ENCODE measurements at regions not wholly inside any gene's neighbourhood (a gene's known extent, or its start where the extent isn't known, plus 50 kb on each side); places are given as distances from the start of the nearest gene placed in this dataset.
A peak's percentile ranks its signal among the peaks of the same experiment; 100 is the strongest.

DNA sequence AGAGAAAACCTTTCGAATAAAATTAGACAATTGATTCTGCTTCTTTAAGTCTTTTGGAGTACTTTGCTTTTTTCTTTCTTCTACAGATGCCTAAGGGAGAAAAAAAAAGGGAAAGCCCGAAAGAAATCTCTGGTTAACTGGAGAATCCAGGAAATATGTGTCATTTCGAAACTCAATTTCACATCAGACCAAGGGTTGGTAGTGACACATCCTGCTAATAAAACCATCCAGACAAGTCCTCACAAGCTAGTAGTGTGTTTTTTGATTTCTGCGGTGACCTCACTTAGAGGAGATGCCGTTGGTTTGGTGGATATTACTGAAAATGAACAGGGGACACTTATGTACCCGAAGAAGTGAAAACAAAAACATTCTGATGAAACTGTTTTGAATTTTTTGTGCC is 726.5 kb upstream of the ADAMTS5 start:
- Histone ChIP-seq H3K27me3 (ENCODE audit: control insufficient read depth in 1 of 2, insufficient read depth in 1 of 2, low read length in 2 of 2) (no peaks in the 10 kb centered on the region), H2AK5ac (ENCODE audit: low read length, severe bottlenecking) (peak overlapping the region; percentile 54), H4K91ac (ENCODE audit: low read length) (no peak overlapping the region), H2BK12ac (ENCODE audit: low read length in 2 of 2) (no peak overlapping the region), H4K8ac (ENCODE audit: low read length) (no peak overlapping the region), H3K27ac (ENCODE audit: low read length, poor library complexity, severe bottlenecking) (no peak overlapping the region), H3K23ac (ENCODE audit: low read length in 2 of 2) (no peak overlapping the region), H3K4me1 (ENCODE audit: control insufficient read depth, insufficient read depth, low read depth, low read length) (no peaks in the 10 kb centered on the region), H2BK15ac (ENCODE audit: low read depth, poor library complexity, severe bottlenecking) (no peak overlapping the region), H3K14ac (ENCODE audit: low read length in 2 of 2) (no peak overlapping the region), H3K9me3 (ENCODE audit: control insufficient read depth, low read length) (peaks cover 11% of the 10 kb centered on the region), H3K4me2 (ENCODE audit: low read length, poor library complexity, severe bottlenecking) (no peak overlapping the region), H3K79me1 (replicated peaks; ENCODE audit: low read length, poor library complexity, severe bottlenecking) (no peaks in the 10 kb centered on the region), H2BK5ac (ENCODE audit: low read depth, low read length, poor library complexity, severe bottlenecking) (no peak overlapping the region), H3K9ac (ENCODE audit: low read length) (peak overlapping the region; percentile 80), H3K4ac (ENCODE audit: low read depth in 1 of 2, low read length in 2 of 2) (no peak overlapping the region), H3K18ac (ENCODE audit: low read depth in 1 of 2, low read length in 2 of 2) (no peak overlapping the region), H3K4me3 (ENCODE audit: insufficient read depth in 1 of 2, low read depth in 1 of 2, low read length in 2 of 2) (no peak overlapping the region), H3K36me3 (ENCODE audit: control insufficient read depth in 1 of 2, insufficient read depth in 2 of 2, low read depth in 1 of 2, low read length in 2 of 2) (no peaks in the 10 kb centered on the region), H2AFZ (ENCODE audit: low read depth, low read length) (no peak overlapping the region), H2BK120ac (ENCODE audit: low read depth, low read length) (no peak overlapping the region)
- WGBS, result 63% methylated on average over 3 of the region's 6 CpGs
- DNase-seq, result peak; percentile 59

- Histone ChIP-seq H3K27me3 (ENCODE audit: control insufficient read depth in 1 of 2, insufficient read depth in 1 of 2, low read length in 2 of 2) (no peaks in the 10 kb centered on the region), H2BK12ac (ENCODE audit: low read length in 2 of 2) (no peak overlapping the region), H4K8ac (ENCODE audit: low read length) (no peak overlapping the region), H3K23ac (ENCODE audit: low read length in 2 of 2) (no peak overlapping the region), H3K9me3 (ENCODE audit: control insufficient read depth, low read length) (peaks cover 12% of the 10 kb centered on the region), H2BK120ac (ENCODE audit: low read depth, low read length) (no peak overlapping the region), H3K14ac (ENCODE audit: low read length in 2 of 2) (no peak overlapping the region), H3K4ac (ENCODE audit: low read depth in 1 of 2, low read length in 2 of 2) (no peak overlapping the region), H3K4me2 (ENCODE audit: low read length, poor library complexity, severe bottlenecking) (no peak overlapping the region), H3K27ac (ENCODE audit: low read length, poor library complexity, severe bottlenecking) (no peak overlapping the region), H3K4me3 (ENCODE audit: insufficient read depth in 1 of 2, low read depth in 1 of 2, low read length in 2 of 2) (no peak overlapping the region), H3K9ac (ENCODE audit: low read length) (no peak overlapping the region), H2BK15ac (ENCODE audit: low read depth, poor library complexity, severe bottlenecking) (no peak overlapping the region), H3K36me3 (ENCODE audit: control insufficient read depth in 1 of 2, insufficient read depth in 2 of 2, low read depth in 1 of 2, low read length in 2 of 2) (no peaks in the 10 kb centered on the region), H3K79me1 (replicated peaks; ENCODE audit: low read length, poor library complexity, severe bottlenecking) (no peaks in the 10 kb centered on the region), H4K91ac (ENCODE audit: low read length) (no peak overlapping the region), H2AK5ac (ENCODE audit: low read length, severe bottlenecking) (no peak overlapping the region), H3K4me1 (ENCODE audit: control insufficient read depth, insufficient read depth, low read depth, low read length) (no peaks in the 10 kb centered on the region), H3K18ac (ENCODE audit: low read depth in 1 of 2, low read length in 2 of 2) (no peak overlapping the region), H2BK5ac (ENCODE audit: low read depth, low read length, poor library complexity, severe bottlenecking) (no peak overlapping the region), H2AFZ (ENCODE audit: low read depth, low read length) (no peak overlapping the region)
- DNase-seq, result no peak
- no CpG with 5 or more reads among the region's 1 CpG for WGBS
These were observed 724.6 kb upstream of the ADAMTS5 start for GRCh38 chr21:27691516-27691915.

- no peak overlapping the region for H2AFZ ChIP-seq (ENCODE audit: low read depth, low read length)
- H3K36me3 ChIP-seq (ENCODE audit: control insufficient read depth in 1 of 2, insufficient read depth in 2 of 2, low read depth in 1 of 2, low read length in 2 of 2), result no peaks in the 10 kb centered on the region
- H3K14ac ChIP-seq (ENCODE audit: low read length in 2 of 2), result no peak overlapping the region
- H4K91ac ChIP-seq (ENCODE audit: low read length), result no peak overlapping the region
- H3K9me3 ChIP-seq (ENCODE audit: control insufficient read depth, low read length), result peaks cover 12% of the 10 kb centered on the region
- H3K23ac ChIP-seq (ENCODE audit: low read length in 2 of 2), result no peak overlapping the region
- no peak overlapping the region for H2BK12ac ChIP-seq (ENCODE audit: low read length in 2 of 2)
- H4K8ac ChIP-seq (ENCODE audit: low read length), result no peak overlapping the region
- H3K79me1 ChIP-seq (replicated peaks; ENCODE audit: low read length, poor library complexity, severe bottlenecking), result no peaks in the 10 kb centered on the region
- no peaks in the 10 kb centered on the region for H3K4me1 ChIP-seq (ENCODE audit: control insufficient read depth, insufficient read depth, low read depth, low read length)
- no peak overlapping the region for H2BK5ac ChIP-seq (ENCODE audit: low read depth, low read length, poor library complexity, severe bottlenecking)
- H3K4me2 ChIP-seq (ENCODE audit: low read length, poor library complexity, severe bottlenecking), result no peak overlapping the region
- no peak overlapping the region for H2BK15ac ChIP-seq (ENCODE audit: low read depth, poor library complexity, severe bottlenecking)
- WGBS, result 50% methylated on average over 1 of the region's 1 CpG
- no peak overlapping the region for H2BK120ac ChIP-seq (ENCODE audit: low read depth, low read length)
- no peak overlapping the region for H3K9ac ChIP-seq (ENCODE audit: low read length)
- H2AK5ac ChIP-seq (ENCODE audit: low read length, severe bottlenecking), result no peak overlapping the region
- no peak overlapping the region for H3K27ac ChIP-seq (ENCODE audit: low read length, poor library complexity, severe bottlenecking)
- no peaks in the 10 kb centered on the region for H3K27me3 ChIP-seq (ENCODE audit: control insufficient read depth in 1 of 2, insufficient read depth in 1 of 2, low read length in 2 of 2)
- no peak overlapping the region for H3K4me3 ChIP-seq (ENCODE audit: insufficient read depth in 1 of 2, low read depth in 1 of 2, low read length in 2 of 2)
- DNase-seq, result no peak
- H3K4ac ChIP-seq (ENCODE audit: low read depth in 1 of 2, low read length in 2 of 2), result no peak overlapping the region
- no peak overlapping the region for H3K18ac ChIP-seq (ENCODE audit: low read depth in 1 of 2, low read length in 2 of 2)
These were observed 724.1 kb upstream of the ADAMTS5 start for GRCh38 chr21:27691006-27691405.

DNA sequence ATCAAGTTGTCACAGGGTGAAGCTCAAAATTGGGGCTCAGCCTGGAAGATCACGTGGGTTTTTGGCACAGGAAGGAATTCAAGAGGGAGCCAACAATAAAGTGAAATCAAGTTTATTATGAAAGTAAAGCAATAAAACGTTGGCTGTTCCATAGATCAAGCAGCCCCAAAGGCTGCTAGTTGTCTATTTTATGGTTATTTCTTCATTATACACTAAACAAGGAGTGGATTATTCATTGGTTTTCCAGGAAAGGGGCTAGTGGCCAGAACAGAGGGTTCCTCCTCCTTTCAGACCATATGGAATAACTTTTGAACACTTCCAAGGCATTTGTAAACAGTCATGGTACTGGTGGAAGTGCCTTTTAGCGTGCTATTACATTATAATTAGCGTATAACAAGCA is 723.5 kb upstream of the ADAMTS5 start:
- 92% methylated on average over 3 of the region's 4 CpGs for WGBS
- Histone ChIP-seq H3K4ac (ENCODE audit: low read depth in 1 of 2, low read length in 2 of 2) (no peak overlapping the region), H2BK15ac (ENCODE audit: low read depth, poor library complexity, severe bottlenecking) (no peak overlapping the region), H3K18ac (ENCODE audit: low read depth in 1 of 2, low read length in 2 of 2) (no peak overlapping the region), H3K4me3 (ENCODE audit: insufficient read depth in 1 of 2, low read depth in 1 of 2, low read length in 2 of 2) (no peak overlapping the region), H3K9ac (ENCODE audit: low read length) (no peak overlapping the region), H3K14ac (ENCODE audit: low read length in 2 of 2) (no peak overlapping the region), H2BK120ac (ENCODE audit: low read depth, low read length) (no peak overlapping the region), H2AK5ac (ENCODE audit: low read length, severe bottlenecking) (no peak overlapping the region), H4K91ac (ENCODE audit: low read length) (no peak overlapping the region), H3K27me3 (ENCODE audit: control insufficient read depth in 1 of 2, insufficient read depth in 1 of 2, low read length in 2 of 2) (no peaks in the 10 kb centered on the region), H3K27ac (ENCODE audit: low read length, poor library complexity, severe bottlenecking) (no peak overlapping the region), H2AFZ (ENCODE audit: low read depth, low read length) (no peak overlapping the region), H4K8ac (ENCODE audit: low read length) (no peak overlapping the region), H2BK5ac (ENCODE audit: low read depth, low read length, poor library complexity, severe bottlenecking) (no peak overlapping the region), H3K9me3 (ENCODE audit: control insufficient read depth, low read length) (peaks cover 12% of the 10 kb centered on the region), H3K4me2 (ENCODE audit: low read length, poor library complexity, severe bottlenecking) (no peak overlapping the region), H3K4me1 (ENCODE audit: control insufficient read depth, insufficient read depth, low read depth, low read length) (no peaks in the 10 kb centered on the region), H3K36me3 (ENCODE audit: control insufficient read depth in 1 of 2, insufficient read depth in 2 of 2, low read depth in 1 of 2, low read length in 2 of 2) (no peaks in the 10 kb centered on the region), H2BK12ac (ENCODE audit: low read length in 2 of 2) (no peak overlapping the region), H3K23ac (ENCODE audit: low read length in 2 of 2) (no peak overlapping the region), H3K79me1 (replicated peaks; ENCODE audit: low read length, poor library complexity, severe bottlenecking) (no peaks in the 10 kb centered on the region)
- no peak for DNase-seq
